LNCaP clone FGC (cell line): ENCODE measurements at regions not wholly inside any gene's neighbourhood (a gene's known extent, or its start where the extent isn't known, plus 50 kb on each side); places are given as distances from the start of the nearest gene placed in this dataset.

Source experiments
- DNase-seq: peaks from one replicate; pipeline ENCODE4 v3.0.0-alpha.2; 2011; ENCODE audit warnings: low read depth
- H3K4me3 ChIP-seq: 2 replicates; pipeline ENCODE4 v1.5.1; 2011; ENCODE audit warnings: mild to moderate bottlenecking, low read depth, low read length, control low read depth
- TF ChIP-seq, protein P1 (sequence below): IDR thresholded peaks from 2 replicates; pipeline ENCODE4 v1.5.1; 2012; ENCODE audit warnings: mild to moderate bottlenecking; ENCODE audit not compliant: control insufficient read depth, insufficient read depth; ENCODE audit errors: extremely low read depth

DNA sequence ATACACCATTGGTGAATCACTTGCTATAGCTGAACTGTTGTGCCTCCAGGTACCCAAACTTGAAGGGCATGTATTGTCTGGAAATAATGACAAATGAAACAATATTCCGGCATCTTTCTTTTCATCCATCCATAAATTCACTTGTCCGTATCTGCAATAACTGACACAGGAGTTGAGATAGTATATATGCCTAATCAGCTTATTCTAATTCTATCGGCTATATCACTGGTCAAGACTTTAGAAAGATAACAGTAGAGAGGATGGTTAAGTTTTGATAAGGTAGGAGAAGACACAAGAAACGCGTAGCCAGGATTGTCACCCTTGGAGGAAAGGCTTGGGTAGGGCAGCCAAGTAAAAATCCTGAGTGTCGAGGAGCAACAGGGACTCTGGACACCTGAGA, 1634.6 kb upstream of the CELF4 start:
- TF ChIP-seq, protein P1, sequence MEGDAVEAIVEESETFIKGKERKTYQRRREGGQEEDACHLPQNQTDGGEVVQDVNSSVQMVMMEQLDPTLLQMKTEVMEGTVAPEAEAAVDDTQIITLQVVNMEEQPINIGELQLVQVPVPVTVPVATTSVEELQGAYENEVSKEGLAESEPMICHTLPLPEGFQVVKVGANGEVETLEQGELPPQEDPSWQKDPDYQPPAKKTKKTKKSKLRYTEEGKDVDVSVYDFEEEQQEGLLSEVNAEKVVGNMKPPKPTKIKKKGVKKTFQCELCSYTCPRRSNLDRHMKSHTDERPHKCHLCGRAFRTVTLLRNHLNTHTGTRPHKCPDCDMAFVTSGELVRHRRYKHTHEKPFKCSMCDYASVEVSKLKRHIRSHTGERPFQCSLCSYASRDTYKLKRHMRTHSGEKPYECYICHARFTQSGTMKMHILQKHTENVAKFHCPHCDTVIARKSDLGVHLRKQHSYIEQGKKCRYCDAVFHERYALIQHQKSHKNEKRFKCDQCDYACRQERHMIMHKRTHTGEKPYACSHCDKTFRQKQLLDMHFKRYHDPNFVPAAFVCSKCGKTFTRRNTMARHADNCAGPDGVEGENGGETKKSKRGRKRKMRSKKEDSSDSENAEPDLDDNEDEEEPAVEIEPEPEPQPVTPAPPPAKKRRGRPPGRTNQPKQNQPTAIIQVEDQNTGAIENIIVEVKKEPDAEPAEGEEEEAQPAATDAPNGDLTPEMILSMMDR: no peak
- no peak for DNase-seq
- no peak overlapping the region for H3K4me3 ChIP-seq

DNA sequence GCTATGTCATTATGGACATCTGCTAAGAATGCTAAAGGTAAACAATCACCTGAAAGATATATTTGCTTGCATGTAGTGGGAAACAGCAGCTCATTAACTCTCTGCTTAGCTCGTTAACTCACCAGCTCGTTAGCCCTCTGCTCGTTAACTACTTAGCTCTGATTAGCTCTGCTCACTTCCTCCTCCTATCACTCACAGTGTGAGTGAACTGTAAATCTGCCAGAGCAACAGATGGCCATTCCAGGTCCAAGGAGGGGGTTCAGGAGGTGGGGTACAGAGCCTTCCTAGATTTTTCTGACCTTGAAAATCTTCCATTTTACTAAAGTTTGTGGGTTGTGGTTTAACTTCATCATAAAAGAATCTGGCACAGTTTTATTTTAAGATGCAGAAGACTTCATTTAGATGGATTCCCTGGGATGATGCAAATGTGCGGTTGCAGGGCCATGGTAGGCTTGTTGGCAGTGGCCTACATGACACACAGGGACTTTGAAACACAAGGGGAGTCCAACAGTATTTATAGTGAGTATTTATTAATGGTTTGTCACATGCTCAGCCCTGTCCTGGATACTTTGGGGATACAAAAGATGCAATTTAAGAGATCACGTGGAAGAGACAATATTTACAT, 1633.7 kb upstream of the CELF4 start:
- DNase-seq: no peak
- TF ChIP-seq, protein P1: no peak

DNA sequence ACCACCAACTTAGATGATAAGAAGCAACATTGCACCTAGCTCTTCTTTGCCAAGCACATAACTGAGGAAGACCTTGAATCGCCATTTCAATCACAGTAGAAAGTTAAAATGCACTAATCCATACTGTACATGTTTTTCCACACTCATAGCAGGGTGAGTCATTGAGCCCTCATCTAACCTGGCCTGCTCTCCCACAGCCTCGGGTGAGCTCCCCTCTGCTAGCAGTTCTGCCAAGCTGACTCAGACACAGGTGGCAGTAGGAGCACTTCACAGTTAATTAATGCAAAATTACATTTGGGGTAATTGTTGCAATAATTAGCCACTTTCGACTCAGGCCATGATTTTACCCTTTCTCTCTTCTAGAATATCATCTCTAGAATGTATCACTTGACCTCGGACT, 1632.8 kb upstream of the CELF4 start:
- DNase-seq: no peak
- TF ChIP-seq, protein P1: no peak
- H3K4me3 ChIP-seq: no peak overlapping the region

More for the DNA sequence above, 1633.7 kb upstream of the CELF4 start:
- no peak overlapping the region for H3K4me3 ChIP-seq

DNA sequence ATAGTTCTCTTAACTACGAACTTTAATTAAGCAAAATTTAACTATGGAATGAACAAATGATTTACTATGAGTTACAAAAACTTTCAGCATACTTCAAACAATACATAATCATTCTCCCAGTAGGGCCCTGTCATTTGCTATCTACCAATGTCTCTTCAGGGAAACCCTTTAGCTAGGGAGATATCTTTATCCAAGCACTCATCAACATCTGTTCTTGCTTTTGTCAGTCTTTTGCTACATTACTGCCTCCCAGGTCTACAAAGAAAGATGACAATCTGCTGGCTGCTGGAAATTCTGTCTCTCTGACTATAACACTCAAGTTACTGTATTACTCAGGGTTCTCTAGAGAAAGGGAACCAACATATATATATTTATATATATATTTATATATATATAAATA, 1626.3 kb upstream of the CELF4 start:
- H3K4me3 ChIP-seq: no peak overlapping the region
- TF ChIP-seq, protein P1: no peak
- no peak for DNase-seq

DNA sequence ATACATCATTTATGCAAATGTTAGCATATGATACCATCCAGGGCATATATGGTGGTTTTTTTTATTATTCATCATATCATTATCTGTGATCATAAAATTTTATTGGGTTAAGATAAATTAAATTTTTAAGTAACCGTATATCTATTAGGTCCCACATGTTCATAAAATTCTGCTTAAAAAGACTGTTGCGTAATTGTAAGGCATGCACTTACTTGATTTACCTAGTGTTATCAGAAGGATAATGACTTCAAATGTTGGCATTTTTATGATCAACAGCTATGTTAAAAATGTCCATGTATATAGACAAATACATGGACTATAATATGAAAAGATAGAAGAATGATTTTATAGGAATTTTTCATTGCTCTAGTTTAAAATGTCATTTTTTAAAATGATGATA, 1625.5 kb upstream of the CELF4 start:
- TF ChIP-seq, protein P1: no peak
- DNase-seq: no peak
- no peak overlapping the region for H3K4me3 ChIP-seq

DNA sequence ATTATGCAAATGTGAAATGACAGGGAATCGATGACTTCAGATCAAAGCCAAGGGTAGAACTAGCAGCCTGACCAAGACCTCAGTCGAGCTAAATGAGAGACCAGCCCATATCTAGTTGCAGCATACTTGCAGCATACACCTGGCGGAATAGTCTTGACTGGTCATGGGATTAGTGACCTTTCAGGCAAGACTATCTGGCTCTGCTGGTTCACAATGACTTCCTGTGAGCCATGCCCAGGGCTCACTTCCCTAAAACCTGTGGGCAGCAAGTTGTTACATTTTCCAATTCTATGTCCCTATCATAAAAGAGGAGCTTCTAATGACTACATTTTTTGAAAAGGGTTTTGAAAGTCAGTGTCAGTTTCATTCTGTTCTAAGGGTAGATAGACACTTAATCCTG, 1624.9 kb upstream of the CELF4 start:
- no peak for DNase-seq
- H3K4me3 ChIP-seq: no peak overlapping the region
- TF ChIP-seq, protein P1: no peak

DNA sequence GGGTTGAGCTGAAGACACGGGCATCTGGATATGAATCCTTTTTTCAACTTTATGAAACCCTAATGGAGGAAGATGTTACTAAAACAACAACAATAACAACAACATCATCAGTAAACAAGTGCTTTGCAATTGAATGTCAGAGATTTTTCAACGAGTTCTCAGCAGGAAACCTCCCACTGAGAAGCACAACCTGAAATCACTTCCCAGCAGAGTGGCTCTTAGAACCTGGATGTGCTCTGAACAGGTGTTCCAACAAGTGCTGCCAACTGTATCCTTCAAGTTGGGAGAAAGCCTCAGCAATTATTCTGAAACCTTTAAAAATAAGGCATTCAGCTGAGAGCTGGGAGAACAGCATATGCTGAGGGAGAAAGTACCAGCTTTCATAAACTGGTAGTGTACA, 1622.7 kb upstream of the CELF4 start:
- TF ChIP-seq, protein P1: no peak

More for the DNA sequence above, 1622.7 kb upstream of the CELF4 start:
- DNase-seq: no peak
- no peak overlapping the region for H3K4me3 ChIP-seq
